Uterus (tissue), 2 donors: ENCODE measurements at regions not wholly inside any gene's neighbourhood (a gene's known extent, or its start where the extent isn't known, plus 50 kb on each side); places are given as distances from the start of the nearest gene placed in this dataset.

ENCODE experiments used
- CTCF ChIP-seq, 4 experiments: fragments of 200-600 bp in 2 of 4; fragments of 450-650 bp in 2 of 4; sonication (generic) in 2 of 4; IDR thresholded peaks; one replicate each; pipeline ENCODE4 v1.5.1; 2016 to 2019; ENCODE audit warnings: antibody characterized with exemption in 4 of 4, mild to moderate bottlenecking in 2 of 4, moderate library complexity in 1 of 4
- POLR2A ChIP-seq, 2 donors: fragments of 450-650 bp; IDR thresholded peaks; one replicate each; pipeline ENCODE4 v1.6.1; 2016; ENCODE audit warnings: antibody characterized with exemption in 2 of 2, mild to moderate bottlenecking in 1 of 2, moderate library complexity in 1 of 2

- TF ChIP-seq CTCF (IDR thresholded peaks at IDR 0.05): no peak
- TF ChIP-seq POLR2A (IDR thresholded peaks at IDR 0.05): no peak
Measured at GRCh38 chr5:90066920-90067319, 342.6 kb downstream of the CETN3 start.
